ENCODE measurements at regions not wholly inside any gene's neighbourhood (a gene's known extent, or its start where the extent isn't known, plus 50 kb on each side); places are given as distances from the start of the nearest gene placed in this dataset.
"Not testable (repeated sequence)": the region's sequence is repeated elsewhere in the genome, so short reads cannot be mapped to it uniquely, and the experiment has no call there.

GRCh38 chr20:19840111-19840710 is 82.2 kb downstream of the RIN2 start:
- H3K4me3 ChIP-seq (ENCODE audit: low read depth, poor library complexity, severe bottlenecking), result no peak overlapping the region
- no peak for DNase-seq (ENCODE audit: low spot score in 2 of 2)
- TF ChIP-seq POLR2A (IDR thresholded peaks at IDR 0.05) (no peak), CTCF (IDR thresholded peaks at IDR 0.05) (no peak)
- WGBS, 2 donors, result 76 to 80% methylated on average over 7 of the region's 7 CpGs
- intact Hi-C loops (cut with DNase I; ENCODE audit: low total_unique reads), result no loop called here

- intact Hi-C loops (cut with DNase I; ENCODE audit: low total_unique reads), result no loop called here
- DNase-seq (ENCODE audit: low spot score in 2 of 2), result no peak
- TF ChIP-seq POLR2A (IDR thresholded peaks at IDR 0.05) (no peak), CTCF (IDR thresholded peaks at IDR 0.05) (no peak)
- H3K4me3 ChIP-seq (ENCODE audit: low read depth, poor library complexity, severe bottlenecking), result no peak overlapping the region
Measured at GRCh38 chr20:19841740-19842139, 83.7 kb downstream of the RIN2 start.

GRCh38 chr20:19844850-19845249 is 86.8 kb downstream of the RIN2 start:
- intact Hi-C loops (cut with DNase I; ENCODE audit: low total_unique reads); H3K4me3 ChIP-seq (ENCODE audit: low read depth, poor library complexity, severe bottlenecking): not testable (repeated sequence)

GRCh38 chr20:19847383-19847782 is 89.3 kb downstream of the RIN2 start:
- TF ChIP-seq POLR2A (IDR thresholded peaks at IDR 0.05) (no peak), CTCF (IDR thresholded peaks at IDR 0.05) (no peak)
- 88 to 90% methylated on average over 3 of the region's 3 CpGs for WGBS, 2 donors
- no peak for DNase-seq (ENCODE audit: low spot score in 2 of 2)
- intact Hi-C loops (cut with DNase I; ENCODE audit: low total_unique reads), result no loop called here
- no peak overlapping the region for H3K4me3 ChIP-seq (ENCODE audit: low read depth, poor library complexity, severe bottlenecking)

More at GRCh38 chr20:19844850-19845249, 86.8 kb downstream of the RIN2 start:
- DNase-seq (ENCODE audit: low spot score in 2 of 2), result not testable (repeated sequence)

GRCh38 chr20:19849341-19850197 is 91.5 kb downstream of the RIN2 start:
- intact Hi-C loops (cut with DNase I; ENCODE audit: low total_unique reads), result no loop called here
- no peak for DNase-seq (ENCODE audit: low spot score in 2 of 2)
- no peak for TF ChIP-seq POLR2A (IDR thresholded peaks at IDR 0.05)
- TF ChIP-seq CTCF (IDR thresholded peaks at IDR 0.05), result no peak
- no peak overlapping the region for H3K4me3 ChIP-seq (ENCODE audit: low read depth, poor library complexity, severe bottlenecking)
- 42 to 46% methylated on average over 14 of the region's 14 CpGs for WGBS, 2 donors

- no peak for DNase-seq (ENCODE audit: low spot score in 2 of 2)
- 59 to 64% methylated on average over 4 of the region's 4 CpGs for WGBS, 2 donors
- intact Hi-C loops (cut with DNase I; ENCODE audit: low total_unique reads), result no loop called here
- TF ChIP-seq POLR2A (IDR thresholded peaks at IDR 0.05) (no peak), CTCF (IDR thresholded peaks at IDR 0.05) (no peak)
- no peak overlapping the region for H3K4me3 ChIP-seq (ENCODE audit: low read depth, poor library complexity, severe bottlenecking)
Measured at GRCh38 chr20:19850198-19850533, 92.1 kb downstream of the RIN2 start.
